ENCODE measurements at regions not wholly inside any gene's neighbourhood (a gene's known extent, or its start where the extent isn't known, plus 50 kb on each side); places are given as distances from the start of the nearest gene placed in this dataset.

GRCh38 chr18:6487968-6488367 is 73.3 kb upstream of the L3MBTL4 start:
- H3K27me3 ChIP-seq (ENCODE audit: low read length): no peaks in the 10 kb centered on the region
- no peak overlapping the region for H3K4me2 ChIP-seq (ENCODE audit: low read depth, low read length, poor library complexity, severe bottlenecking)
- no peaks in the 10 kb centered on the region for H3K9me2 ChIP-seq (replicated peaks; ENCODE audit: insufficient read depth, low read length)
- H3K9ac ChIP-seq (ENCODE audit: low read length): no peak overlapping the region
- H3K4me3 ChIP-seq (ENCODE audit: insufficient read depth, low read length, poor library complexity, severe bottlenecking): no peak overlapping the region
- TF ChIP-seq CTCF (IDR thresholded peaks at IDR 0.05; ENCODE audit: insufficient read depth, low read length, poor library complexity, severe bottlenecking) (no peak), EZH2phosphoT487 (conservative IDR thresholded peaks at IDR 0.05; ENCODE audit: low read length) (no peak)
- no peaks in the 10 kb centered on the region for H3F3A ChIP-seq (ENCODE audit: insufficient read depth)
- H3K36me3 ChIP-seq (ENCODE audit: low read length): no peaks in the 10 kb centered on the region
- no peaks in the 10 kb centered on the region for H3K9me3 ChIP-seq (ENCODE audit: insufficient read depth, low read length)
- no peak overlapping the region for H2AFZ ChIP-seq (ENCODE audit: low read depth, low read length, severe bottlenecking)
- H3K79me2 ChIP-seq (ENCODE audit: insufficient read depth, low read length): no peaks in the 10 kb centered on the region
- no peaks in the 10 kb centered on the region for H4K20me1 ChIP-seq (ENCODE audit: low read depth, low read length)
- H3K27ac ChIP-seq (ENCODE audit: low read depth, low read length): no peak overlapping the region

- Histone ChIP-seq H3K36me3 (ENCODE audit: low read length) (no peaks in the 10 kb centered on the region), H3K4me3 (ENCODE audit: insufficient read depth, low read length, poor library complexity, severe bottlenecking) (no peak overlapping the region), H2AFZ (ENCODE audit: low read depth, low read length, severe bottlenecking) (no peak overlapping the region), H4K20me1 (ENCODE audit: low read depth, low read length) (no peaks in the 10 kb centered on the region), H3K9me2 (replicated peaks; ENCODE audit: insufficient read depth, low read length) (no peaks in the 10 kb centered on the region), H3K9me3 (ENCODE audit: insufficient read depth, low read length) (no peaks in the 10 kb centered on the region), H3K4me2 (ENCODE audit: low read depth, low read length, poor library complexity, severe bottlenecking) (no peak overlapping the region), H3K27me3 (ENCODE audit: low read length) (no peaks in the 10 kb centered on the region), H3F3A (ENCODE audit: insufficient read depth) (no peaks in the 10 kb centered on the region), H3K9ac (ENCODE audit: low read length) (no peak overlapping the region), H3K27ac (ENCODE audit: low read depth, low read length) (no peak overlapping the region), H3K79me2 (ENCODE audit: insufficient read depth, low read length) (no peaks in the 10 kb centered on the region)
- TF ChIP-seq CTCF (IDR thresholded peaks at IDR 0.05; ENCODE audit: insufficient read depth, low read length, poor library complexity, severe bottlenecking) (no peak), EZH2phosphoT487 (conservative IDR thresholded peaks at IDR 0.05; ENCODE audit: low read length) (no peak)
Observed at GRCh38 chr18:6488956-6489355, 74.2 kb upstream of the L3MBTL4 start.

GRCh38 chr18:6489977-6490376 is 75.3 kb upstream of the L3MBTL4 start:
- Histone ChIP-seq H4K20me1 (ENCODE audit: low read depth, low read length) (no peaks in the 10 kb centered on the region), H2AFZ (ENCODE audit: low read depth, low read length, severe bottlenecking) (no peak overlapping the region), H3K27ac (ENCODE audit: low read depth, low read length) (no peak overlapping the region), H3K9me2 (replicated peaks; ENCODE audit: insufficient read depth, low read length) (no peaks in the 10 kb centered on the region), H3K27me3 (ENCODE audit: low read length) (no peaks in the 10 kb centered on the region), H3K9me3 (ENCODE audit: insufficient read depth, low read length) (no peaks in the 10 kb centered on the region), H3K36me3 (ENCODE audit: low read length) (no peaks in the 10 kb centered on the region), H3K4me2 (ENCODE audit: low read depth, low read length, poor library complexity, severe bottlenecking) (no peak overlapping the region), H3K79me2 (ENCODE audit: insufficient read depth, low read length) (no peaks in the 10 kb centered on the region), H3F3A (ENCODE audit: insufficient read depth) (no peaks in the 10 kb centered on the region), H3K9ac (ENCODE audit: low read length) (no peak overlapping the region), H3K4me3 (ENCODE audit: insufficient read depth, low read length, poor library complexity, severe bottlenecking) (no peak overlapping the region)
- TF ChIP-seq EZH2phosphoT487 (conservative IDR thresholded peaks at IDR 0.05; ENCODE audit: low read length): no peak
- no peak for TF ChIP-seq CTCF (IDR thresholded peaks at IDR 0.05; ENCODE audit: insufficient read depth, low read length, poor library complexity, severe bottlenecking)

GRCh38 chr18:6493194-6493593 is 78.5 kb upstream of the L3MBTL4 start:
- H3K27ac ChIP-seq (ENCODE audit: low read depth, low read length): no peak overlapping the region
- no peak overlapping the region for H2AFZ ChIP-seq (ENCODE audit: low read depth, low read length, severe bottlenecking)
- H3K4me2 ChIP-seq (ENCODE audit: low read depth, low read length, poor library complexity, severe bottlenecking): no peak overlapping the region
- TF ChIP-seq EZH2phosphoT487 (conservative IDR thresholded peaks at IDR 0.05; ENCODE audit: low read length) (no peak), CTCF (IDR thresholded peaks at IDR 0.05; ENCODE audit: insufficient read depth, low read length, poor library complexity, severe bottlenecking) (no peak)
- no peaks in the 10 kb centered on the region for H3K36me3 ChIP-seq (ENCODE audit: low read length)
- H3K9me3 ChIP-seq (ENCODE audit: insufficient read depth, low read length): no peaks in the 10 kb centered on the region
- no peaks in the 10 kb centered on the region for H3F3A ChIP-seq (ENCODE audit: insufficient read depth)
- H3K79me2 ChIP-seq (ENCODE audit: insufficient read depth, low read length): no peaks in the 10 kb centered on the region
- no peaks in the 10 kb centered on the region for H3K9me2 ChIP-seq (replicated peaks; ENCODE audit: insufficient read depth, low read length)
- H3K27me3 ChIP-seq (ENCODE audit: low read length): no peaks in the 10 kb centered on the region
- H3K4me3 ChIP-seq (ENCODE audit: insufficient read depth, low read length, poor library complexity, severe bottlenecking): no peak overlapping the region
- H4K20me1 ChIP-seq (ENCODE audit: low read depth, low read length): no peaks in the 10 kb centered on the region
- H3K9ac ChIP-seq (ENCODE audit: low read length): no peak overlapping the region

Measured in SU-DHL-6 (cell line).